LHCN-M2 (cell line): ENCODE measurements at regions not wholly inside any gene's neighbourhood (a gene's known extent, or its start where the extent isn't known, plus 50 kb on each side); places are given as distances from the start of the nearest gene placed in this dataset.

Experiments used
- DNase-seq: peaks from one replicate; pipeline ENCODE4 v3.0.0-alpha.2; 2012; ENCODE audit warnings: low read depth

DNA sequence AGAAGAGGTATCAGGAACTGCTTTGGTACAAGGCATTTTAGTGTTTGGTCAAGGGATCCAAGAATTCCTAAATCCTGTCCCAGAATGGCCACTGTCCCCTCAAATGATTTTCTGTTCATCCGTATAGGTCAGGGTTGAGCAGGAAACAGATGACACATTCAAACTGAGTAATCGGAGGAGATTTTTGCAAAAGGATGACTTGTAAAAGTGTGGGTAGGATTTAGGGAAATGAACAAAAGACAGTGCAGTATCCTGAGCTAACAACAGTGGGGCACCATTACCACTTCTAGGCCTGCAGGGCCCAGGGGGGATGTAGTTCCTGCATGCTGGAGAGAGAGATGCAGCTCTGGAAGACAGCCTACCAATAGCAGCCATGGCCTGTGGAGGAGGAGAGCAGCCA lies 290.1 kb downstream of the ZSWIM6 start:
- DNase-seq = peak; percentile 3

DNA sequence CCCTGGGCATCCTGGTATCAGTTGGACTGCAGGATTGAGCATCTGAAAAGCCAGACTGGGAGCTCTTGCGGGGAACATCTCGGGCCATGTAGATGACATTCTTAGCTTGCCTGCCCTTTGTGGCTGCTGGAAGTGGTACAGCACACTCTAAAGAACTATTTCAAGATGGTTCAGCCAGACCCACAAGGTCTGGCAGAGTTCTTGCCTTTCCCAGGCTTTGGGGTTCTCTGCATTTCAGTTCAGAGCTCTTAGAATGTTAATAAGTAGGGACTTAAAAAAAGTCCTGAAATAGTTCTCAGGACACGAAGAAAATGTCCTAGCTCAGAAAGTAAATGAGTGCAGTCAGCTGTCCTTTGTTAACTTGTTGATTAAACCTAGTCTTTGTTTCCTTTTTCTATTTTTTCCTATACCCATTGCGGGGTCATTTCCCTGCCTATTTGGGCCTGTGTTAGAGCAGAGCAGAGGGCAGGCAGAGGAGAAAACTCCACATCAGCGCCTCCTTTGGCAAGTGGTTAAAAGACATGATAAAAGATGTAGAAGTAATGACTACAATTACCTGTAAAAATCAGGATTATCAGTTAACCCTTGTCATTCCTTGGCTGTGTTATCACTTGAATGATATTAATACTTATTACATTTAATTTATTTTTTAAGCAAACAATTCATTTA lies 291.5 kb downstream of the ZSWIM6 start:
- no peak for DNase-seq

DNA sequence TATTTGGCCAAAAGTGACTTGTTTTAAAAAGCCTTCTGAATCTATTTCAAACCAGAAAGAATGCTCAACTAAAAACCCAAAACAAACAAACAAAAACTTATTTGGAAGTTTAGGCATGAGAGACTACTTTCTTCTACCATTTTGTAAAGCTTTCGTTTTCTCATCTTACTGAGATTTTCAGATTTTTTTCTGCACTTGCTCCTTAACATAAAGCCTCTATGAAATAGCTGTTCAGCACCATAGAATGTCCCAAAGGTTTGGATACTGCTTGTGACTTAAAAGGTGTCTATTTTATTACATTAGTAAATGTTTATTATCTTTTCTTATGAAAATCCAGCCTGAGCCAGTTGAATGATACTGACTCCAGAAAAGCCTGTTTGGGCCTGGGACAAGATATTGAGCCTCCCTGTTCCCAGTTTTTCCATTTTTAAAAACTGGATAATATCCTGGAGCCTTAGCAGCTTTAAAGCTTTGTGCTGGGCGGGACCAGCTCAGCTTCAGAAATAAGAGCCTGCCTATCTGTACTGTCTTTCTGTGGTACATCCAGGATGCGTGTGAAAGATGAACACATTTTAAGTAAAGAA lies 292.6 kb downstream of the ZSWIM6 start:
- no peak for DNase-seq

DNA sequence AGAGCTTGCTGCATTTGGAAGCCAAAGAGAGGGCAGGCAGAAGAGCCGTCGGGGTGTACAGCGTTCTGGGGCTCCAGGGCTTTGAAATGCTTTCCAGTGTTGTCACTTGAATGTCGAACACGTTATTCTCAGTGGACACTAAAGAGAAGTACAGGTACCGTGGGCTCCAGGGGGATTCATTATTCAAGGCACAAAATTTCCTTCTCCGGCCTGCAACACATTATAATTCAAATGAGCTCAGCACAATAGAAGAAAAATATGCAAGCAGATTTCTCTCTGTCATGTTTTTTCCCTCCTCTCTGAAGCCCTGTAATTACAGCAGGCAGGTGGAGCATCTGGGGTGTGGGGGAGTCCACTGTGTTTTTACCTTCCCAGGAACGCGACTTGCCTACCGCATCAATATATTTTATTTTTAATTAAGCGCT lies 293.1 kb downstream of the ZSWIM6 start:
- no peak for DNase-seq

DNA sequence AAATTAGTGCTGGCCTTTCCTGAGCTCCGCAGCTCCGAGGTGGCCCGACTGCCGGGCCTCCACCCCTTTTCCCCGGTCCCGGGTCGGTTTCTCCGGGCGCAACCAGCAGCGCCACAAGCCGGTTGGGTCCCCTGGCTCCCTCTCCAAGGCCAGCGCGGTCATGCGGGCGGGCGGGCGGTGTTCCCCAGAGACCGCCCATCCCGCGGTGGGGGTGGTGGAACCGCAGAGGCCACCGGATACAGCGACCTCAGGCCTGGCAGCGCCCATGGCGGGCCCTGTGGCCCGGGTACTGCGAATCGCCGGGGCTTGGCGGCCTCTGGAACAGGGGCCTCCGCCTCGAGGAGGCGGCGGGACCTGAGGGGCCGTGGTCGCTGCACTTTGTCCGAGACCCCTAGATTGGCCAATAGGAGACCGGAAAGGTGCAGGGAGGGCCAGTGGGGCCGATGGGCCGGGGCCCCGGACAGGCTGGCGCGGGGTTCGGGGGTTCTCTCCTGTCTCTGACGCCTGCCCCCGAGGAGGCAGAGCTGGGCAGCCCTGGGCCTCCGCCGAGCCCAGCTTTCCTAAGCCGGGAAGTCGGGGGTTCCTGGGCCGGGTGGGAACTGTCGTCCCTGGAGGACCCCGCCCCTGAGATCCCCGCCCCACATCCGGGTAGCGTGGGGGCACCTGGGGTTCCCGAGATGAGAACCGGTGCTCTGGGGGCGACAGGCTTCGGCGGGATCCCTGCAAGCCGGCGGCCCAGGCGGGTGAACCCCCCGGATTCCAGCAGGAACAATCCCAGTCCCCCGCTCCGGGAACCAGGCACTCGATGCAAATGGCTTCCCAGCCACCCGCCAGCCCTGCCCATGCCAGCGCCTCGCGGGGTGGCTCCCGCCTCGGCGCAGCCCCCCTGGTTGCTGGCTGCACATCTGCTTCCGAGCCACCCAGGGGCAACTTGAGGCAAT lies 293.9 kb downstream of the ZSWIM6 start:
- DNase-seq = peak; percentile 9

DNA sequence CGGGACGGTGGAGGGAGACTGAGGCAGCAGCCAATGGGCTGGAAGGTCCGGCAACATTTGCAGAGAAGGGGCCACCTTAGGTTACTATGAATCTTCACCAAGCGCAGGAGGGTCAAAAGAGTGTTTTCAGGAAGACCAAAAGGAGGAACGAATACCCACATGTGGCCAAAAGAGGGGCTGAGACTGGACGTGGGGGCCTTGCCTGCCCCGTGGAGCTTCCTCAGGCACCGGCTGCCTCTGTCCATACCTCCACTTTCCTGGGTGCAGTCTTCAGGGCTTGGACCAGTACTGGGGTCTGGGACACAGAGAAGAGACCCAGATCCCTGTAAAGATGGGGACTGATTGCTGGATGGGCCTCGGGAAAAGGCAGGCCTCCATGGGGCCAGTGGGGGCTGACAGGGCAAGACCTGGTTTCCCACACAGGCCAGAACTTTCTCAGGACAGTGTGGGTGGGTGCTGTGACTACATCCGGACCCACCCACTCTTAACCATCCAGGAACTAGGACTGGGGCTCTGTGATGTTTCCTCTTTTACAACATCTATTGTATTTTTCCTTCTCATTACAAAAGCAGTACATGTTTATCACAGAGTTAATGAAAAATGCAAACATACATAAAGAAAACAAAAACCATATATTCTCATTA lies 294.7 kb downstream of the ZSWIM6 start:
- DNase-seq = no peak

DNA sequence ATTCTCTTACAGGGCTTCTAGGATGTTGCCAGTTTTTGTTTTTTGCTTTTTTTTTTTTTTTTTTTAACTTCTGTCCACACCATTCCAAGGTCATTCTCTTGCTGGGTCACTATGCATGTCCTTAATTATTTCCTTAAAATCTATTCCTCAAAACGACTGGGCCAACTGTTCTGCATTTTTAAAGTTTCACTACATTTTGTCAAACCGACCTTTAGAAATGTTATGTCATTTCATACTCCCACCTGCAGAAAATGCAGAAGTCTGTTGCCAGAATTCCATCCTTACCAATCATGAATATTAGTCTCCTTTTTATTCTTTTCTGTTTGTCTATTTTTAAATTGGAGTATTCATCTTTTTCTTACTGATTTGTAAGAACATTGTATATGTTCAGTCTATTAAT lies 295.5 kb downstream of the ZSWIM6 start:
- DNase-seq = no peak

DNA sequence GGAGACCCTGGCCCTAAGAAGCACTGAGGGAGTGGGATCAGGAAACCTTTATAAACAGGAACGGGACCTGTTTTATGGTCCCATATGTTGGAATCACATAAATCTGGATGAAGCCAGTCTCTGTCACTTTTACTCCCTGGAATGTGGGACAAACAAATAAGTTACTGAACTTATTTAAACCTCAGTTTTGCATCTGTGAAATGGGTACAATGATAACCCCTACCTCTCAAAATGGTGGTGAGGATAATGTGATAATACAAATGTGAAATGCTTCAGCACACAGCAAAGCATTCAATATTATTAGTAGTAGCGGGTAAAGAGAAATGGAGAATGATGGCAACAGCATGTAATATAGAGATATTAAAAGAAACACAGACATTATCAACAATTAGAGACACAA lies 298.9 kb downstream of the ZSWIM6 start:
- no peak for DNase-seq

DNA sequence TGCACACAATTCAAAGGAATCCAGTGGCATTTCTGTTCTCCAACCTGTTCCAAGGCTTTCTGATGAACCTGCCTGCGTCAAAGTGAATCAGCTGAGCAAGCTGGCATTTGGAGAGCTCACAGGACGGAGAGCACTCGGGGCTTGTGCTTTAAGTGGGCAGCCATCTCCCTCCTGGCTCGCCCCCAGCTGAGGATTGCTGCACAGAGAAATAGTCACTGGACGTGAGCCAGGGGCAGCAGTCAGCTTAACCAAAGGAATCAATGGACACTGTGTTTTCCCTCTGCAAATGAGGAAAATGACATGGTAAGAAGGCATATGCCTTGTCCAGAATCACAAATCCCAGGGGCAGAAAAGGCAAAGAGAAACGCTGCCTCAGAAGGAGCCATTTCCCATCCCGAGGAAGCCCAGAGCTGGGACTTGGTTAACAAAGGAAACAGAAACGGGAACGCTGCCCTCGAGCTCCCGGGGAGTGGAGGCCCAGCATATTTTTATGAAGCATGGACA lies 299.4 kb downstream of the ZSWIM6 start:
- no peak for DNase-seq

DNA sequence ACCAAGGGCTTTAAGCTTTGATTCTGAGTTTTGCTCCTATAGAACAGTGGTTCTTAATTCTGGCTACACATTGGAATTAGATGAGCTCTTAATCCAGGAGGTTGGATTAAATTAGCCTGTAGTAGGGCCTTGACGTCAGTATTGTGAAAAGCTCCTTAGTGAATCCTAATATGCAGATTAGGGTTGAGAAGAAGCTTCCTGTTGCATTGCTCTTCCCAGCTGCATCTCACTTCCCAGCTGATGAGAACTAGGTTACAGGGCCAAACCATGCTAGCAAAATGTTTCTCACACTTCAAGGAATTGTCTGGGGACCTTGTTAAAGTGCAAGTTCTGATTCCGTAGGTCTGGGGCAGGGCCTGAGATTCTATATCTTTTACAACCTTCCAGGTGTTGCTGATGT lies 300.0 kb downstream of the ZSWIM6 start:
- no peak for DNase-seq

DNA sequence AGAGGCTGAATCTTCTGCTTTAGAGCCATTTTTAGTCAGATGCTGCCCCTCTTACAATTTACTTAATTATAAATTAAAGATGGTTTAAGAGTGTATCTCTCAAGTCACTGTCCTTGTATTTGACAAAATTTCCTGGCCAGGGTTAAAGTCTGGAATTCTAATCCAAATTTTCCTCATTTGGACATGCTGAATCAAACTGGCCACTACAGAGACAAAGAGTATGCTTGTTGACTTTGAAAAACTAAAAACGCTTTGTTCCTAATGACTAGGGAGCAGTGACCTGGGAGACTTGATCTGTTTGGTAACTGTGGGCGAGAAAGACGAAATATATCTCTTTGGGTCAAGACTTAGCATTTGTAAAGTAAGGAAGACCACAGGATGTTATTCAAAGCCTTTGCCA lies 303.2 kb downstream of the ZSWIM6 start:
- DNase-seq = no peak

DNA sequence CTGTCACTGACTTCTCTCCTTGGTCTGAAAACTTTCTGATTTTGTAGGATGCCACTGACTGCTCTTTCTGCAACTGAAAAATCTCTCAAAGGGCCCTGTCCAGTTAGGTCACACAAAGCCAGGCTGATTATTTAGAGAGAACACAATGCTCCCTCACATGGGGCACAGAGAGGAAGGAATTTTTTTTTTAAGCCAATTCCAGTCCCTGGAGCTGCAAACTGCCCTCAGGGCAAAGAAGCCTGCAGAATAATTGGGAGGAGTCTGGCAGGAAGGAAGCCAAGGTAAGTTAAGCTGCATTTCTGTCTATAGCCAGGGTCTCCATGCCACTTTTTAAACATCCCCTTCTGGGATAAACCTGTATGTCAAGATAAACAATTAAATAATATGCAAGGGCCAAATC lies 305.5 kb downstream of the ZSWIM6 start:
- no peak for DNase-seq

DNA sequence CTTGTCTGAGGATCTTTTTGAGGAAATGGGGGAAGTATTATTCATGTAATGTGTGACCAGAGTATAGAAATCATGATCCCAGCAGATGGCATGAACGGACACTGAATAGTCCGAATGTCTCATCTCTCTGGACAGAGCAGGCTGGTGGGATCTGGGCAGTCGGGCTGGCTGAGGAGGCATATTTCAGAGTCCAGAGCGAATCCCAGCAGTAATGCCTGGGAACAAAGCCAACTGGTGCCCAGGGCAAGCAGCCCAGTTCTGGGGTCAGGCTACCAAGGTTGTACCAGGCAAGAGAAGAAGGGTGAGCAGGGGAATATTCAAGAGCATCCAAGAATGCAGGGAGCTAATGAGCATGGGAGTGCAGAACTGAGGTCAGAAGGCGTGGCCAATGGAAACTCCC lies 306.4 kb downstream of the ZSWIM6 start:
- DNase-seq = no peak

DNA sequence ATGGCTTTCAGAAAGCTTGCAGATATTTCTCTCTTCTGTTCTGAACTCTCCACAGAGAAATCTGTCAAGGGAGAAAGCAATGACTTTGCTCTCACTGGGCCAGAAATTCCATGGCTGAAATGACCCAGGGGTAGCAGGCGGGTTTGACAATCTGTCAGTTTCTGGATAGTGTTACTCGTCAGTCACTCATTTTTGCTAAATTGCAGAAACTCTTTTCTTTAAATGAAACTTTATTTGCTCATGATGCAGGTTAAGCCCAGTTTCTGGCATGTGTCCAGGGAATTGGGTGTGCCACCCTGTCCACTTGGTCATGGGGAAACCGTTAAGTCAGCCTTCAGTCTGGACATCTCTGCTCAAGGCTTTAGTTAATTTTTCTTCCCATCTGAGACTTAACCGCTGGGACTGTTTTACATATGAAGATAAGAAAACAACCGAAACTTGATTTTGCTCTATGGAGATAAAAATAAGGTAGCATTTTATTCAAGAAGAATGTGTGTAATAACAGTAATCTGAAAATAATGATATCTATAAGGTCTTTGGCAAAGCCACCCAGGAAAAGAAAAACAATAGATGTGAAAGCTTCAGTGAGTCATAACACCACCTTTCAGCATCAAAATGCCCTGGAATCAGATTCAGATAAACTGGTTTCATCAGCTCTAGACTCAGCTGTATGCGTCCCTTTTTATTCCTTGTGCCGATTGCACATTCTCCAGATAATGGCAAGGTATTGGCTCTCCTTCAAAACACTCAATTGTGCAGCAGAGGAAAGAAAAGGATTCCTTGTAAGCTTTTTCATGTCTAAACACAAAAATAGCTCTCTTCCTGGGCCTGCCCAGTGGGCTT lies 308.3 kb downstream of the ZSWIM6 start:
- DNase-seq = no peak

DNA sequence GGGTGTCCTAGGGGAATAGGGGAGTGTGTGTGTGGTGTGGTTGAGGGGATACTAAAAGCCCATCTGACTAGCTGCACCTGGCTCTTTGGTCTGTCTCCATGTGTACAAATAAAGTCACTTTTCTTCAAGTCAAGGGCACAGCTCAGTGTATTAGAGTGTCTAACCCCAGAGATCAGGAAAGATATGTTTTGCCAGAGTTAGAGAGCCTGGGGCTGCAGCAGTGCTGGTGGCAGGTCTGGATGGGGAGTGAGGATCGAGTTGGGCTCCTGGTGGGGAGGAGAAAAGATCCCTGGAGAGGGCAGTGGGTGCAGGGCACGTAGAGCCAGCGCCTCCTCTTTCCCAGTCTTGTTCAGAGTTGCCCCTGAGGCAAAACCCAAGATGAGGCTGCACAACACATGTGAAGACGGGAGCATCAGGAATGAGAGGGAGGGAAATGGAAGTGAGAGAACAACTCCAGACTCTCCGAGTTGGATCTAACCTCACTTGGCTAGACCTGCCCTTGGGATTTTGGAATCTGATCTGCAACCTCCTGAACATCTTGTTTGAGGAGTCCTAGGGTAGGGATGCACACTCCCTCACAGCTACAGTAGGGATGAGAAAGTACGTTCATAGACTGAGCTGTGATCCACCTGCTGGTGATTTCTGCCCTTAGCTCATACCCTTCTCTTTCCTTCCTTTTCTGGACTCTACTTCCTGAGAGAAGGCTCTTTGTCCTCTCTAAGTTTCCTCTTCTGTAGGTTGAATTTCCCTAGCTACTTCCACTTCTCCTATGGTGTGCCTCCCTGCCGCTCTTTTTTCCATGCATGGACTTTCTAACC lies 309.9 kb downstream of the ZSWIM6 start:
- DNase-seq = no peak

DNA sequence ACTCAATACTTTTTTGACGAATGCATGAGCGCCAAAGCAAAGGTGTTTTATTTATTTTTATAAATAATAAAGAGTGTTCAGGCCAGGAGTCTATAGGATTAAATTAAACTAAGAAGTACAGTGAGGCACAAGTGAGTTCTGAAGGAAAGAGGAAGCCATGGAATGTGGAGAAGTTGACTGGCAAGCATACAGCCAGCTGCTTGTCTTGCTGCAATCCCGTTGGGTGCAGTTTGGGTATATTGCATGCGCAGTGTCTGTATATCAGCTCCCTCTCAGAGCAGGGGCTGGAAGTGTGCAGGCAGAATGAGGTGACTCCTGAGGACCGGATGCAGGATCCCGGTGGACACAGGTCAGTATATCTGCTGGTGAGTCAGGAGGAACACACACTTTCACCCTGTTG lies 315.6 kb downstream of the ZSWIM6 start:
- no peak for DNase-seq

DNA sequence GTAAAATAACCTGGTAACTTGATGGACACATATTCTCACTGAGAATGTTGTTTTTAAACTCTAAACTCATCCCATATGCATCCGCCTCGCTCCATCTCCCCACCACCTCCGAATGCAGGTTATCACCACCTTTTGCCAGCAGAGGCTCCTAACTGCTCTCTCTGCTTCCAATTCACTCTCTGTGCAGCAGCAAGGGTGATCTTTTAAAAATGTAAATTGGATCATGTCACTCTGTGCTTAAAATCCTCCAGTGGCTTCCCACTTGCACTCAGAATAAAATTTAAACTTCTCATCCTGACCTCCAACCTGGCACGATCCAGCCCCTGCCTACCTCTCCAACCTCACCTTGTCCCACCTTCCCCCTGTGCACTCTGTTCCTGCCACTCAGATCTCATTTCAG lies 317.2 kb downstream of the ZSWIM6 start:
- no peak for DNase-seq

DNA sequence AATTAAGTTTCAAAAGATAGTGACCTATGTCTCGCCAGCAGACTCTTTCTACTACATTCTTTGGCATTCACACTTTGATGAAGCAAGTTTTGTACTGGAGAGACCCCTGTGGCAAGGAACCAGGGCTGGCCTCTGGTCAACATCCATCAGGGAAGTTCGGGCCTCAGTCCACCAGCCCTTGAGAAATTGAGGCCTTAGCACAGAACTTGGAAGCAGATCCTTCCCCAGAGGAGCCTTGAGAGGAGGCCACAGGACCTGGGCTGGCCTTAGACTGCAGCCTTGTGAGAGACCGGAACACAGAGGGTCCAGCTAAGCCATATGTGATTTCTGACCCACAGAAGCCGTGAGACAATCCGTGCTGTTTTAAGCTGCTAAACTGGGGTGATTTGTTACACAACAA lies 317.9 kb downstream of the ZSWIM6 start:
- no peak for DNase-seq

DNA sequence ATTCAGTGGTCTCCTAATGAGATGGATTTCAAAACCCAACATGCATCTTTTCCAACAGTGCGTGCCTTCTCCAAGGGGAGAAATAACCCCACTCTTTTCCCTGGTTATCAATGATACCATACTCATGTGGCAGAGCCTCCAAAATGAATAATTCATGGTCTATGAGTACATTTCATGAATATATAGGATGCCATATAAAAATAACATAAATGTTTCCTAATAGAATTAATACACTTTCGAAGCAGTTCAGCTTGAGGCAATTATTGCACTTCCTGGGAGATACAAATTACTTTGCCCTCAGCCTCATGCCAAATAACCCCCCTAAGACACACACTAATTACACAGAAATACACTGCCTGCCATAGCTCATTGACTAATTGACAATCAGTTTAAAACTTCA lies 318.6 kb downstream of the ZSWIM6 start:
- no peak for DNase-seq

DNA sequence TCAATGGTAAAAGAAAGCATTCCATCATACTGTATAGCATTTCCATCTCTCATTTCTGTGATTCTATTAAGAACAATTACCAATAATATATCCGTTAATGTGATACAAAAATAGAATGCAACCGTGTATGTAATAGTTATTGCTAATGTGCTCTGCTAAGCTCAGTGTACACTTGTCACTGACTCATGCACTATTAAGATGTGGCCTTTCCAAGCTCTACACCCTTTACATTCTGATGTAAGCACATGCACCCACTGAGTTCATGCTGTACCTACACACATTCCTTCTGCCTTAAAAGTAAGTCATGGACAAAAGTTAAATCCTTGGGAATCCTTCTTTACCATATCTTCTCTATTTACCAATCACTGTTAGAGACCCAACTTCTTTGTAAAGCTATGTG lies 319.1 kb downstream of the ZSWIM6 start:
- no peak for DNase-seq
